Ascending aorta (tissue), 2 donors: ENCODE measurements at regions not wholly inside any gene's neighbourhood (a gene's known extent, or its start where the extent isn't known, plus 50 kb on each side); places are given as distances from the start of the nearest gene placed in this dataset.

Experiments
- DNase-seq, 2 donors: peaks; one replicate each; pipeline ENCODE4 v3.0.0-alpha.2; 2019; ENCODE audit warnings: low spot score in 2 of 2
- H3K27ac ChIP-seq, 2 donors: fragments of 200-600 bp; sonication (generic); one replicate each; pipeline ENCODE4 v1.5.1; 2016 to 2017; ENCODE audit warnings: mild to moderate bottlenecking in 1 of 2
- H3K27me3 ChIP-seq: fragments of 200-600 bp; sonication (generic); one replicate; pipeline ENCODE4 v1.5.1; 2017
- H3K36me3 ChIP-seq, 2 donors: fragments of 200-600 bp; sonication (generic); one replicate each; pipeline ENCODE4 v1.5.1; 2016
- H3K4me1 ChIP-seq, 2 donors: fragments of 200-600 bp; sonication (generic); one replicate each; pipeline ENCODE4 v1.5.1; 2016 to 2017; ENCODE audit warnings: mild to moderate bottlenecking in 1 of 2
- H3K4me3 ChIP-seq, 2 donors: fragments of 200-600 bp; sonication (generic); one replicate each; pipeline ENCODE4 v1.5.1; 2016 to 2017; ENCODE audit warnings: mild to moderate bottlenecking in 1 of 2
- H3K9me3 ChIP-seq, 2 donors: fragments of 200-600 bp; sonication (generic); one replicate each; pipeline ENCODE4 v1.5.1; 2016
- intact Hi-C: fragments of 100-400 bp; cut with DNase I; formaldehyde crosslinking; loops from one replicate; pipeline ENCODE4 v1.15.1; 2023
- TF ChIP-seq, protein P1 (sequence below), 3 experiments: fragments of 200-600 bp in 2 of 3; fragments of 450-650 bp in 1 of 3; sonication (generic) in 2 of 3; IDR thresholded peaks; one replicate each; pipeline ENCODE4 v1.5.1; 2016 to 2019; ENCODE audit warnings: antibody characterized with exemption in 3 of 3, mild to moderate bottlenecking in 1 of 3, moderate library complexity in 1 of 3

- Histone ChIP-seq H3K27ac (no peak overlapping the region), H3K36me3 (no peaks in the 10 kb centered on the region), H3K4me3 (no peak overlapping the region), H3K27me3 (no peaks in the 10 kb centered on the region), H3K9me3 (no peaks in the 10 kb centered on the region), H3K4me1 (no peaks in the 10 kb centered on the region)
- intact Hi-C loops, result no loop called here
- TF ChIP-seq, protein P1, sequence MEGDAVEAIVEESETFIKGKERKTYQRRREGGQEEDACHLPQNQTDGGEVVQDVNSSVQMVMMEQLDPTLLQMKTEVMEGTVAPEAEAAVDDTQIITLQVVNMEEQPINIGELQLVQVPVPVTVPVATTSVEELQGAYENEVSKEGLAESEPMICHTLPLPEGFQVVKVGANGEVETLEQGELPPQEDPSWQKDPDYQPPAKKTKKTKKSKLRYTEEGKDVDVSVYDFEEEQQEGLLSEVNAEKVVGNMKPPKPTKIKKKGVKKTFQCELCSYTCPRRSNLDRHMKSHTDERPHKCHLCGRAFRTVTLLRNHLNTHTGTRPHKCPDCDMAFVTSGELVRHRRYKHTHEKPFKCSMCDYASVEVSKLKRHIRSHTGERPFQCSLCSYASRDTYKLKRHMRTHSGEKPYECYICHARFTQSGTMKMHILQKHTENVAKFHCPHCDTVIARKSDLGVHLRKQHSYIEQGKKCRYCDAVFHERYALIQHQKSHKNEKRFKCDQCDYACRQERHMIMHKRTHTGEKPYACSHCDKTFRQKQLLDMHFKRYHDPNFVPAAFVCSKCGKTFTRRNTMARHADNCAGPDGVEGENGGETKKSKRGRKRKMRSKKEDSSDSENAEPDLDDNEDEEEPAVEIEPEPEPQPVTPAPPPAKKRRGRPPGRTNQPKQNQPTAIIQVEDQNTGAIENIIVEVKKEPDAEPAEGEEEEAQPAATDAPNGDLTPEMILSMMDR (IDR thresholded peaks at IDR 0.05), result no peak
- DNase-seq, result no peak
These were observed 55.3 kb downstream of the CDKN2C start for GRCh38 chr1:51025374-51025773.

DNA sequence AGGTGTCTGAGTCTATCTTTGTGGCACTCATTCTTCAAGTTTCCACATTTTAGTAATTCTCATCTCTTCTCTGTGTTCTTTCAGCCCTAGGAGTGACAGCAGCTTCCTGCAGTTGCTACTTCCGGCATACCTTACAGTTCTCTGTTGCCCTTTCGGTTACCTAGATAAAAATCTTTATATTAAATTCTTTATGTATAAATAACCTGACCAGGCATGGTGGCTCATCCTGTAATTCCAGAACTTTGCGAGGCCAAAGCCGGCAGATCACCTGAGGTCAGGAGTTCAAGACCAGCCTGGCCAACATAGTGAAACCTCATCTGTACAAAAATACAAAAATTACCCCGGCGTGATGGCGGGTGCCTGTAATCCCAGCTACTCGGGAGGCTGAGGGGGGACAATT lies 62.9 kb downstream of the CDKN2C start:
- no peak overlapping the region for H3K27ac ChIP-seq
- intact Hi-C loops, result no loop called here
- H3K27me3 ChIP-seq, result no peaks in the 10 kb centered on the region
- no peaks in the 10 kb centered on the region for H3K4me1 ChIP-seq
- no peak for DNase-seq
- no peak overlapping the region for H3K4me3 ChIP-seq
- no peaks in the 10 kb centered on the region for H3K9me3 ChIP-seq
- H3K36me3 ChIP-seq, result no peaks in the 10 kb centered on the region
- TF ChIP-seq, protein P1 (IDR thresholded peaks at IDR 0.05), result no peak

- DNase-seq, result no peak
- Histone ChIP-seq H3K27me3 (no peaks in the 10 kb centered on the region), H3K4me1 (no peaks in the 10 kb centered on the region), H3K36me3 (no peaks in the 10 kb centered on the region), H3K9me3 (peaks cover 0 to 3% of the 10 kb centered on the region in 2 donors), H3K27ac (no peak overlapping the region), H3K4me3 (no peak overlapping the region)
- intact Hi-C loops, result loop anchor here (2.0 to 10.0 kb wide), 2 partner anchors 109 to 269 kb away; no protein-coding TSS in a partner anchor
- TF ChIP-seq, protein P1 (IDR thresholded peaks at IDR 0.05), result no peak
These were observed 57.8 kb upstream of the C1orf185 start for GRCh38 chr1:51044199-51044598.

GRCh38 chr1:51044834-51045233 lies 57.2 kb upstream of the C1orf185 start:
- no peaks in the 10 kb centered on the region for H3K9me3 ChIP-seq
- H3K4me1 ChIP-seq, result no peaks in the 10 kb centered on the region
- intact Hi-C loops, result loop anchor here (2.0 to 10.0 kb wide), 2 partner anchors 110 to 270 kb away; no protein-coding TSS in a partner anchor
- TF ChIP-seq, protein P1 (IDR thresholded peaks at IDR 0.05), result peak in 1 of 3 experiments; percentile 29
- H3K36me3 ChIP-seq, result no peaks in the 10 kb centered on the region
- H3K4me3 ChIP-seq, result no peak overlapping the region
- no peaks in the 10 kb centered on the region for H3K27me3 ChIP-seq
- no peak overlapping the region for H3K27ac ChIP-seq
- DNase-seq, result no peak

DNA sequence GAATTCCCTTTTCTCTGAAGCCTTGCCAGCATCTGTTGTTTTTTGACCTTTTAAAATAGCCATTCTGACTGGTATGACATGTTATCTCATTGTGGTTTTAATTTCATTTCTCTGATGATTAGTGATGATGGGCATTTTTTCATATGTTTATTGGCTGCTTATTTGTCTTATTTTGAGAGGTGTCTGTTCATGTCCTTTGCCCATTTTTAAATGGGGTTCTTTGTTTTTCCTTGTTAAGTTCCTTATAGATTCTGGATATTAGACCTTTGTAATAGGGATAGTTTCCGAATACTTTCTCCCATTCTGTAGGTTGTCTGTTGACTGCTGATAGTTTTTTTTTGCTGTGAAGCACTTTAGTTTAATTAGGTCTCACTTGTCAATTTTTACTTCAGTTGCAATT lies 54.0 kb upstream of the C1orf185 start:
- Histone ChIP-seq H3K4me1 (no peaks in the 10 kb centered on the region), H3K27ac (no peak overlapping the region), H3K27me3 (no peaks in the 10 kb centered on the region), H3K36me3 (no peaks in the 10 kb centered on the region), H3K9me3 (peaks cover 0 to 3% of the 10 kb centered on the region in 2 donors), H3K4me3 (no peak overlapping the region)
- intact Hi-C loops, result loop anchor here (10.0 kb wide), 1 partner anchor 113 kb away; no protein-coding TSS in a partner anchor
- TF ChIP-seq, protein P1 (IDR thresholded peaks at IDR 0.05), result no peak
- no peak for DNase-seq

GRCh38 chr1:51048670-51049069 lies 53.4 kb upstream of the C1orf185 start:
- Histone ChIP-seq H3K4me1 (no peaks in the 10 kb centered on the region), H3K27me3 (no peaks in the 10 kb centered on the region), H3K9me3 (peaks cover 0 to 3% of the 10 kb centered on the region in 2 donors), H3K27ac (no peak overlapping the region), H3K4me3 (no peak overlapping the region), H3K36me3 (no peaks in the 10 kb centered on the region)
- no peak for DNase-seq
- intact Hi-C loops, result loop anchor here (10.0 kb wide), 1 partner anchor 114 kb away; no protein-coding TSS in a partner anchor
- TF ChIP-seq, protein P1 (IDR thresholded peaks at IDR 0.05), result no peak
